ENCODE measurements at regions not wholly inside any gene's neighbourhood (a gene's known extent, or its start where the extent isn't known, plus 50 kb on each side); places are given as distances from the start of the nearest gene placed in this dataset.
"Not testable (repeated sequence)": the region's sequence is repeated elsewhere in the genome, so short reads cannot be mapped to it uniquely, and the experiment has no call there.

DNA sequence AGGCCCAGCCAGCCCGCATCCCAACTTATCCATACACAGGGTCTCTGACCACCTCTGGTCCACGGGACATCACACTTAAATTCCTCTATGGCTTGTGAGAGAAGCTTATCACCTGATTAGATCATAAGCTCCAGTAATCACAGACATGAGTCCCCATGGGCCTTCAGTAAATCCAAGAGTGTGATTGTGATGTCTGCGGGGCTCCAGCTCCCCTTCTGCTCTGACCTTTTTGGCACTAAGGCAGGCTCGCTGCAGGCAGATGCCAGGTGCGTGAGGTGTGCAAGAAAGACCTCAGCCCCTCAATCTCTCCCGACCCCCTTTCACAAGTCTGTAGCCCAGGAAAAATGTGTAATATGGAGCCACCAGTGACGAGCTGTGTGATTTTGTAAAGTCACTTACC, 127.6 kb upstream of the DUSP22 start:
- no peaks in the 10 kb centered on the region for H3K36me3 ChIP-seq (ENCODE audit: control insufficient read depth, low read depth, low read length)
- H3K4me3 ChIP-seq (ENCODE audit: low read length): no peak overlapping the region
- no peaks in the 10 kb centered on the region for H3K9me3 ChIP-seq (ENCODE audit: control insufficient read depth, low read depth, low read length)
- no peaks in the 10 kb centered on the region for H3K4me1 ChIP-seq (ENCODE audit: control insufficient read depth, low read depth, low read length)
- no peak overlapping the region for H3K27ac ChIP-seq (ENCODE audit: low read length)
- no peaks in the 10 kb centered on the region for H3K27me3 ChIP-seq (ENCODE audit: control insufficient read depth, insufficient read depth, low read length)
- H3K9ac ChIP-seq (ENCODE audit: low read length): no peak overlapping the region

DNA sequence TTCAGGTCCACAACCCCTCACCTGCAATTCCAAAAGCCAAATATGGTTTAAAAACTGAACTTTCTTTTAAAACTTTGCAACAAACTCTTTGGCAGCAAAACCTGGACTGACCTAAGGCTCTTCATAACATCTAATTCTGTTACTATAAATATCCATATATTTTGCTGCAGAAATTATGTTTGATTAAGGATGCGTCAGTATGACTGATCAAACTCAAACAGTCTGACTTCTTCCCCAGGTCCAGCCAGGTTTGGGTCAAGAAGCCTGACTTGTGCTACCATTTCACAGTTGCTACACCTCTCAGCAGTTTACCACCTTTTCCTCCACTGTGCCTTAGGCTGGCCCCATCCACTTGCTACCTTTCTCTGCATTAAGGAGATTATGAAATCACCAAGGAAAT, 127.0 kb upstream of the DUSP22 start:
- H3K4me3 ChIP-seq (ENCODE audit: low read length): no peak overlapping the region
- H3K9me3 ChIP-seq (ENCODE audit: control insufficient read depth, low read depth, low read length): no peaks in the 10 kb centered on the region
- H3K27ac ChIP-seq (ENCODE audit: low read length): no peak overlapping the region
- H3K27me3 ChIP-seq (ENCODE audit: control insufficient read depth, insufficient read depth, low read length): no peaks in the 10 kb centered on the region
- no peak overlapping the region for H3K9ac ChIP-seq (ENCODE audit: low read length)
- H3K36me3 ChIP-seq (ENCODE audit: control insufficient read depth, low read depth, low read length): no peaks in the 10 kb centered on the region
- H3K4me1 ChIP-seq (ENCODE audit: control insufficient read depth, low read depth, low read length): no peaks in the 10 kb centered on the region

DNA sequence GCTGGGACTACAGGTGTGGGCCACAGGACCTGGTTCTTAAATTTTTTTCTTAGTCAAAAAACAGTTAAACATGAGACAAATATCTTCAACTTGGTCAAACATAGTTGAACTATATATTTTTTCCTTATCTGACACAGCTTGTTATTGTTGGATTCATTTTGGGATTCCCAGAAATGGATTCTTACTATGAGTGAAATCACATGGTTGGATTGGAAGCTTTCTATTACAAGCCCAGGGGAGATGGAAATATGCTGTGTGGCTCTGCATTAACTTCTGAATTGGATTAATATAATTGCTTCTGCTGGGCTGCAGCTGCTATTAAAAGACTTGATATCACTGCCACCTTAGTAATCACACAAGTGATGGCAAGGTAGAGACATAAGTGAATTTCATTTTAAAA, 126.4 kb upstream of the DUSP22 start:
- H3K36me3 ChIP-seq (ENCODE audit: control insufficient read depth, low read depth, low read length): no peaks in the 10 kb centered on the region
- H3K4me1 ChIP-seq (ENCODE audit: control insufficient read depth, low read depth, low read length): no peaks in the 10 kb centered on the region
- H3K27ac ChIP-seq (ENCODE audit: low read length): no peak overlapping the region
- H3K9me3 ChIP-seq (ENCODE audit: control insufficient read depth, low read depth, low read length): no peaks in the 10 kb centered on the region
- no peak overlapping the region for H3K4me3 ChIP-seq (ENCODE audit: low read length)
- H3K9ac ChIP-seq (ENCODE audit: low read length): no peak overlapping the region
- no peaks in the 10 kb centered on the region for H3K27me3 ChIP-seq (ENCODE audit: control insufficient read depth, insufficient read depth, low read length)

DNA sequence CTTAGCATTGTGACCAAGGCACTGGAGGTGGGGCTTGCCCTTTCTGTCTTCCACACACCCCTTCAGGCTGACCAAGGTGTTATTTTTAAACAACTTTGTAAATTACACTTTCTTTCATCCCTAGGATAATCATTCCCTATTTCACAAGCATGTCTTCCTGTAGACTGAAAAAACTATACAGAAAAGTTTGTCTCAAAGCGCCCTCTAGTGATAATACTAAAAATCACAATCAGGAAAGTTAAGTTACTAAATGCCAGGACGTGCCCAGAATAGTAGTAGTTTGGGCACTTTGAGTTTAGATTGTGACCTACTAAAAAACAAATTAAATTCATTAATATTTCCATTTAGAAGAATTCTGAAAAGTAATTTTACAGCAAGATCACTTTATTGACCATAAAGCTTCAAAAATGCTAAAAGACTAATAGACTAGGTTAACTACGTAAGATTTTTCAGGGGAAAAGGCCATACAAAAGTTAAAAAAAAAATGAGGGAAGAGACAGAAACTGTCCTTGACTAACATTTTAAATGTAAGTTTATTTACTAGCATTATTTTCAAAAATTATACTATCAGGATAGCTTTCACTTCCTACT, 123.3 kb upstream of the DUSP22 start:
- H3K9me3 ChIP-seq (ENCODE audit: control insufficient read depth, low read depth, low read length): no peaks in the 10 kb centered on the region
- H3K9ac ChIP-seq (ENCODE audit: low read length): no peak overlapping the region
- H3K4me3 ChIP-seq (ENCODE audit: low read length): no peak overlapping the region
- H3K27ac ChIP-seq (ENCODE audit: low read length): no peak overlapping the region
- H3K36me3 ChIP-seq (ENCODE audit: control insufficient read depth, low read depth, low read length): no peaks in the 10 kb centered on the region
- no peaks in the 10 kb centered on the region for H3K4me1 ChIP-seq (ENCODE audit: control insufficient read depth, low read depth, low read length)
- no peaks in the 10 kb centered on the region for H3K27me3 ChIP-seq (ENCODE audit: control insufficient read depth, insufficient read depth, low read length)

DNA sequence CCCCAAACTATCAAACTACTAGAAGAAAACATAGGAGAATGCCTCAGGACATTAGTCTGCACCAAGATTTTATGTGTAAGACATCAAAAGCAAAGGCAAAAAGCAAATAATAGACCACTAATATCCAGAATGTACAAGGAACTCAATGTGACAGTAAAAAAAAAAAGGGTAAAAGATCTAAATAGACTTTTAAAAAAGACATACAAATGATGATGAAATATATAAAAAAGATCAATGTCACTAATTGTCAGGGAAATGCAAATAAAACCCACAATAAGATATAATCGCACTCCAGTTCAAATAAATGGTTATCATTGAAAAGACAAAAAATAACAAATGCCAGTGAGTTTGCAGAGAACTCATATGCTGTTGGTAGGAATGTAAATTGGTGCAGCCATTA, 118.3 kb upstream of the DUSP22 start:
- Histone ChIP-seq H3K4me1 (ENCODE audit: control insufficient read depth, low read depth, low read length) (no peaks in the 10 kb centered on the region), H3K27ac (ENCODE audit: low read length) (no peak overlapping the region), H3K9me3 (ENCODE audit: control insufficient read depth, low read depth, low read length) (no peaks in the 10 kb centered on the region), H3K4me3 (ENCODE audit: low read length) (no peak overlapping the region), H3K27me3 (ENCODE audit: control insufficient read depth, insufficient read depth, low read length) (no peaks in the 10 kb centered on the region), H3K36me3 (ENCODE audit: control insufficient read depth, low read depth, low read length) (no peaks in the 10 kb centered on the region), H3K9ac (ENCODE audit: low read length) (no peak overlapping the region)

DNA sequence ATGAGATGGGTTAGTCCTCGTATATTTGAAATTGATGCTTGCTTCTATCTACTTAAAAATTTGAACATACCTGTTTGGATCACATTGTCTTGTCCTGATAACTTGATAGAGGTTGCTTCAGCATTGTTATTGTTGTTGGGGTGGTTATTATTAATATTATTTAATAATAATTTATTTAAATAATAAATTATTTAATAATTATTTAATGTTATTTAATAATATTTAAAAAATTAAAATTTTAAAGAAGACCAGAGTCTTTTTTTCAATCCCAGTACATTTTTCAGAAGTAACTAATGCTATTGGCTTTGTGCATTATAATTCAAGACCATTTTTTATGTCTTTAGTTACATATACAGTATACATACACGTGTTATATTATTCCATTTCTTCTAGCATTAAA, 116.6 kb upstream of the DUSP22 start:
- no peaks in the 10 kb centered on the region for H3K27me3 ChIP-seq (ENCODE audit: control insufficient read depth, insufficient read depth, low read length)
- H3K27ac ChIP-seq (ENCODE audit: low read length): no peak overlapping the region
- H3K4me3 ChIP-seq (ENCODE audit: low read length): no peak overlapping the region
- no peaks in the 10 kb centered on the region for H3K9me3 ChIP-seq (ENCODE audit: control insufficient read depth, low read depth, low read length)
- H3K36me3 ChIP-seq (ENCODE audit: control insufficient read depth, low read depth, low read length): no peaks in the 10 kb centered on the region
- H3K4me1 ChIP-seq (ENCODE audit: control insufficient read depth, low read depth, low read length): no peaks in the 10 kb centered on the region
- no peak overlapping the region for H3K9ac ChIP-seq (ENCODE audit: low read length)

DNA sequence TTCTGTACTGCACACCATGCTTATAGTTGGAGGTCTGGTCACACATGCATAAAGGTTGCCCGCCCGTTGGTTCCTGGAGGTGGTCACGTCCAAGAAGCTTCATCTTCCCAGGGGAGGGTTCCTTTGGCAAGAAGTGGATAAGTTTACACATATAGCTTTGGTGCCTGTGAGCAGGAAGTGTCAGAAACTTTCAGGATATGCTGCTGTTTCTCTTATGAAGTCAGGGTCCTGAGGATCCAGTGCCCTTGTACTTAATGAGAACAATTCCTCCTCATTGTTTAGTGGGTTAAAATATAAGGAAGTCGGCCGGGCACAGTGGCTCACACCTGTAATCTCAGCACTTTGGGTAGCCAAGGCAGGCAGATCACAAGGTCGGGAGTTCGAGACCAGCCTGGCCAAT, 115.5 kb upstream of the DUSP22 start:
- H3K9me3 ChIP-seq (ENCODE audit: control insufficient read depth, low read depth, low read length): no peaks in the 10 kb centered on the region
- no peak overlapping the region for H3K9ac ChIP-seq (ENCODE audit: low read length)
- H3K4me1 ChIP-seq (ENCODE audit: control insufficient read depth, low read depth, low read length): no peaks in the 10 kb centered on the region
- no peak overlapping the region for H3K27ac ChIP-seq (ENCODE audit: low read length)
- H3K4me3 ChIP-seq (ENCODE audit: low read length): no peak overlapping the region
- no peaks in the 10 kb centered on the region for H3K36me3 ChIP-seq (ENCODE audit: control insufficient read depth, low read depth, low read length)
- H3K27me3 ChIP-seq (ENCODE audit: control insufficient read depth, insufficient read depth, low read length): no peaks in the 10 kb centered on the region

DNA sequence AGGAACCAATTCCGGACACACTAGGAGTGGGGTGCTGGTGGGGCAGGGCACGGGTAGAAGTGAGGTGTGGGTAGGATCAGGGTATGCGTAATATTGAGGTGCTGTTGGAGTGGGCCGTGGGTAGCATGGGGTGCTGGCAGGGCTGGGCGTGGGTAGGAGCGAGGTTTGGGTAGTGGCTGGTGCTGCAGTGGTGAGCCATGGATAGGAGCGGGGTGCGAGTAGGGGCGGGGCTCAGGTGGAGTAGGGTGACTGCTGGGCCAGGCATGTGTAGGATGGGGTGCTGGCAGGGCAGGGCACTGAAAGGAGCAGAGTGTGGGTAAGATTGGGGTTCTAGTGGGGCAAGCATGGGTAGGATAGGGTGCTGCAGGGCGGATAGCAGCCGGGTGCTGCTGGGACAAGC, 114.2 kb upstream of the DUSP22 start:
- H3K27ac ChIP-seq (ENCODE audit: low read length): no peak overlapping the region
- no peaks in the 10 kb centered on the region for H3K4me1 ChIP-seq (ENCODE audit: control insufficient read depth, low read depth, low read length)
- H3K9me3 ChIP-seq (ENCODE audit: control insufficient read depth, low read depth, low read length): no peaks in the 10 kb centered on the region
- H3K9ac ChIP-seq (ENCODE audit: low read length): no peak overlapping the region
- H3K27me3 ChIP-seq (ENCODE audit: control insufficient read depth, insufficient read depth, low read length): no peaks in the 10 kb centered on the region
- H3K4me3 ChIP-seq (ENCODE audit: low read length): no peak overlapping the region
- H3K36me3 ChIP-seq (ENCODE audit: control insufficient read depth, low read depth, low read length): no peaks in the 10 kb centered on the region

DNA sequence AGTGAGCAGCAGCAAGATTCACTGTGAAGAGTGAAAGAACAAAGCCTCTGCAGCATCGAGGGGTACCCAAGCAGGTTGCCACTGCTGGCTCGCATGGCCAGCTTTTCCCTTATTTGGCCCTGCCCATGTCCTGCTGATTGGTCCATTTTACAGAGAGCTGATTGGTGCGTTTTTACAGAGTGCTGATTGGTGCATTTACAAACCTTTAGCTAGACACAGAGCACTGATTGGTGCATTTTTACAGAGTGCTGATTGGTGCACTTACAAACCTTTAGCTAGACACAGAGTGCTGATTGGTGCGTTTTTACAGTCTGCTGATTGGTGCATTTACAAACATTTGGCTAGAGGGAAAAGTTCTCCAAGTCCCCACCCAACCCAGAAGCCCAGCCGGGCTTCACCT, 113.4 kb upstream of the DUSP22 start:
- not testable (repeated sequence) for H3K9me3 ChIP-seq (ENCODE audit: control insufficient read depth, low read depth, low read length); H3K9ac ChIP-seq (ENCODE audit: low read length); H3K36me3 ChIP-seq (ENCODE audit: control insufficient read depth, low read depth, low read length); H3K27me3 ChIP-seq (ENCODE audit: control insufficient read depth, insufficient read depth, low read length); H3K27ac ChIP-seq (ENCODE audit: low read length); H3K4me3 ChIP-seq (ENCODE audit: low read length); H3K4me1 ChIP-seq (ENCODE audit: control insufficient read depth, low read depth, low read length)

DNA sequence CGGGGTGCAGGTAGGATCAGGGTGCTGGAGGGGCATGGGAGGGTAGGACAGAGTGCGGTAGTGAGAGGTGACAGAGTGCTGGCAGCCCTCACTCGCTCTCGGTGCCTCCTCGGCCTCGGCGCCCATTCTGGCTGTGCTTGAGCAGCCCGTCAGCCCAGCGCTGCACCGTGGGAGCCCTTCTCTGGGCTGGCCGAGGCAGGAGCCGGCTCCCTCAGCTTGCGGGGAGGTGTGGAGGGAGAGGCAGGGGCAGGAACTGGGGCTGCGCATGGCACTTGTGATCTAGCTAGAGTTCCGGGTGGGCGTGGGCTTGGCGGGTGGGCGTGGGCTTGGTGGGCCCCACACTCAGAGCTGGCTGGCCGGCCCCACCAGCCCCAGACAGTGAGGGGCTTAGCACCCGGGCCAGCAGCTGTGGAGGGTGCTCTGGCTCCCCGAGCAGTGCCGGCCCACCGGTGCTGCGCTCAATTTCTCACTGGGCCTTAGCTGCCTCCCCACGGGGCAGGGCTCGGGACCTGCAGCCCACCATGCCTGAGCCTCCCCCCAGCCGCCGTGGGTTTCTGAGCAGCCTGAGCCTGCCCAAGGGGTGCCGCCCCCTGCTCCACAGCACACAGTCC, 112.8 kb upstream of the DUSP22 start:
- no peak overlapping the region for H3K9ac ChIP-seq (ENCODE audit: low read length)
- H3K27me3 ChIP-seq (ENCODE audit: control insufficient read depth, insufficient read depth, low read length): no peaks in the 10 kb centered on the region
- no peaks in the 10 kb centered on the region for H3K9me3 ChIP-seq (ENCODE audit: control insufficient read depth, low read depth, low read length)
- no peaks in the 10 kb centered on the region for H3K36me3 ChIP-seq (ENCODE audit: control insufficient read depth, low read depth, low read length)
- H3K4me1 ChIP-seq (ENCODE audit: control insufficient read depth, low read depth, low read length): no peaks in the 10 kb centered on the region
- no peak overlapping the region for H3K27ac ChIP-seq (ENCODE audit: low read length)
- H3K4me3 ChIP-seq (ENCODE audit: low read length): no peak overlapping the region

DNA sequence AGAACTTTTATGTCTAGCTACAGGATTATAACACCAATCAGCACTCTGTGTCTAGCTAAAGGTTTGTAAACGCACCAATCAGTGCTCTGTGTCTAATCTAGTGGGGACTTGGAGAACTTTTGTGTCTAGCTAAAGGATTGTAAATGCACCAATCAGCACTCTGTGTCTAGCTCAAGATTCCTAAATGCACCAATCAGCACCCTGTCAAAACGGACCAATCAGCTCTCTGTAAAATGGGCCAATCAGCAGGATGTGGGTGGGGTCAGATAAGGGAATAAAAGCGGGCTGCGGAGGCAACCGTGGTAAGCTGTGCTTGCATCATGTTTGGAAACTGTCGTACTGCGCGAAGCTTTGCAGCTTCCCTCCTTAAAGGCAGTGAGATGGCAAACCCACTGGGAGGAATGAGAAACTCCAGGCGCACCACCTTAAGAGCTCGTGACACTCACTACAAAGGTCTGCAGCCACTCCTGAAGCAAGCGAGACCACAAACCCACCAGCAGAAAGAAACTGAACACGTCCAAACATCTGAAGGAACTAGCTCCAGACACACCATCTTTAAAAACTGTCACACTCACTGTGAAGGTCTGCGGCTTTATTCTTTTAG, 112.1 kb upstream of the DUSP22 start:
- not testable (repeated sequence) for H3K9ac ChIP-seq (ENCODE audit: low read length); H3K4me3 ChIP-seq (ENCODE audit: low read length); H3K27me3 ChIP-seq (ENCODE audit: control insufficient read depth, insufficient read depth, low read length); H3K9me3 ChIP-seq (ENCODE audit: control insufficient read depth, low read depth, low read length); H3K27ac ChIP-seq (ENCODE audit: low read length); H3K4me1 ChIP-seq (ENCODE audit: control insufficient read depth, low read depth, low read length); H3K36me3 ChIP-seq (ENCODE audit: control insufficient read depth, low read depth, low read length)

DNA sequence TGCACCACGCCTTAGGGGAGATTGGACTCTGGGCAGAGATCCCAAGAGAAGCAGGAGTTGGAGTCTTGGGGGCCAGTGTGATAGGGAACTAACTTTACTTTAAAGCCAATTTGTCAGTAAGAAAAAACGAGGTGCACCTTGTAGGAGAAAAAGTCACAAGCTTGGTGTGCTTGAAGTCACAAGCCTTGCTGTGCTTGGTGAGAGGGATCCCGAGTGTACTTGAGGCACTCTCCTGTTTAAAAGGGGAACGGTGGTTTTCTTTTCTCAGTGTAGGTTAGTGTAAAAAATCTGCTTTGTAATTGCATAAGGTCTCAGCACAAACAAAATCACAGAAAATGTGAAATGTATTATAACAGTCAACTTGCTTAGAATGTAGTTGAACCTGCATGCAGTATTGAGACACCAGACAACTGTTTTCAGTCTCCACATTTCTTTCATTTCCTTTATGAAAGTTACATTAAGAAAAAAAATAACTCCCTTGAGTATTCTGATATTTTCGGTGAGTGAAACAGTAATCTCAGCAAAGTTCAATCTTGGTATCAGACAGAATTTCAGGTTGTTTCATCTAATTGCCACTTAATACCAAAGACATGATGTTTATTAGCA, 111.1 kb upstream of the DUSP22 start:
- Histone ChIP-seq H3K36me3 (ENCODE audit: control insufficient read depth, low read depth, low read length) (no peaks in the 10 kb centered on the region), H3K9me3 (ENCODE audit: control insufficient read depth, low read depth, low read length) (no peaks in the 10 kb centered on the region), H3K9ac (ENCODE audit: low read length) (no peak overlapping the region), H3K4me1 (ENCODE audit: control insufficient read depth, low read depth, low read length) (no peaks in the 10 kb centered on the region), H3K27ac (ENCODE audit: low read length) (no peak overlapping the region), H3K4me3 (ENCODE audit: low read length) (no peak overlapping the region), H3K27me3 (ENCODE audit: control insufficient read depth, insufficient read depth, low read length) (no peaks in the 10 kb centered on the region)
